SK-N-MC (cell line): ENCODE measurements at regions not wholly inside any gene's neighbourhood (a gene's known extent, or its start where the extent isn't known, plus 50 kb on each side); places are given as distances from the start of the nearest gene placed in this dataset.

Experiments used
- EZH2 ChIP-seq: fragments of 200-600 bp; sonication (generic); IDR thresholded peaks from one replicate; pipeline ENCODE4 v1.6.1; 2017; ENCODE audit warnings: antibody characterized with exemption
- POLR2AphosphoS5 ChIP-seq: IDR thresholded peaks from 2 replicates; pipeline ENCODE4 v1.6.1; 2012; ENCODE audit warnings: mild to moderate bottlenecking, low read depth, low read length, borderline replicate concordance

- TF ChIP-seq POLR2AphosphoS5 (no peak), EZH2 (no peak)
Observed at GRCh38 chr15:20369500-20369899, 172.1 kb downstream of the GOLGA6L6 start.
